Activated CD4-positive, CD25-positive, alpha-beta regulatory T cell treated with anti-CD3 and anti-CD28 coated beads, Interleukin-2, amount 50 U/mL, for 16 hours (primary cell): ENCODE measurements at regions not wholly inside any gene's neighbourhood (a gene's known extent, or its start where the extent isn't known, plus 50 kb on each side); places are given as distances from the start of the nearest gene placed in this dataset.

Source experiments
- DNase-seq: peaks from one replicate; pipeline ENCODE4 v3.0.0-alpha.2; 2020; ENCODE audit warnings: low read depth, low spot score

- DNase-seq = no peak
Observed at GRCh38 chr18:42137693-42138375, 182.8 kb downstream of the PIK3C3 start.

GRCh38 chr18:42141439-42141838 is 186.4 kb downstream of the PIK3C3 start:
- DNase-seq = no peak

GRCh38 chr18:42155024-42155423 is 200.0 kb downstream of the PIK3C3 start:
- DNase-seq = no peak

GRCh38 chr18:42156281-42156680 is 201.2 kb downstream of the PIK3C3 start:
- DNase-seq = no peak

- DNase-seq = no peak
Observed at GRCh38 chr18:42157420-42157819, 202.4 kb downstream of the PIK3C3 start.

GRCh38 chr18:42157878-42158277 is 202.8 kb downstream of the PIK3C3 start:
- no peak for DNase-seq

- DNase-seq = no peak
Observed at GRCh38 chr18:42159146-42159545, 204.1 kb downstream of the PIK3C3 start.

- DNase-seq = no peak
Observed at GRCh38 chr18:42163321-42163720, 208.3 kb downstream of the PIK3C3 start.

- DNase-seq = no peak
Observed at GRCh38 chr18:42164556-42164955, 209.5 kb downstream of the PIK3C3 start.

- DNase-seq = no peak
Observed at GRCh38 chr18:42165922-42166513, 211.0 kb downstream of the PIK3C3 start.

GRCh38 chr18:42168487-42168886 is 213.5 kb downstream of the PIK3C3 start:
- DNase-seq = no peak

GRCh38 chr18:42168907-42169306 is 213.9 kb downstream of the PIK3C3 start:
- no peak for DNase-seq

GRCh38 chr18:42174909-42175308 is 219.9 kb downstream of the PIK3C3 start:
- DNase-seq = no peak

GRCh38 chr18:42176599-42176998 is 221.6 kb downstream of the PIK3C3 start:
- no peak for DNase-seq

- no peak for DNase-seq
Observed at GRCh38 chr18:42177390-42177789, 222.4 kb downstream of the PIK3C3 start.

GRCh38 chr18:42178376-42179080 is 223.5 kb downstream of the PIK3C3 start:
- no peak for DNase-seq

GRCh38 chr18:42179542-42180121 is 224.6 kb downstream of the PIK3C3 start:
- DNase-seq = no peak

GRCh38 chr18:42181474-42181873 is 226.4 kb downstream of the PIK3C3 start:
- no peak for DNase-seq

GRCh38 chr18:42182728-42183700 is 228.0 kb downstream of the PIK3C3 start:
- no peak for DNase-seq

GRCh38 chr18:42183746-42184145 is 228.7 kb downstream of the PIK3C3 start:
- no peak for DNase-seq

GRCh38 chr18:42184685-42185477 is 229.8 kb downstream of the PIK3C3 start:
- no peak for DNase-seq
